OCI-LY7 (cell line): ENCODE measurements at regions not wholly inside any gene's neighbourhood (a gene's known extent, or its start where the extent isn't known, plus 50 kb on each side); places are given as distances from the start of the nearest gene placed in this dataset.
A peak's percentile ranks its signal among the peaks of the same experiment; 100 is the strongest.

ENCODE experiments used
- BruUV-seq: library from RNA; stranded (reverse); fragments of 400-500 nt; replicated peaks from 2 replicates; lab custom pipeline; 2021; lab: Mats Ljungman, UMichigan
- CTCF ChIA-PET: fragments of 300-600 bp; sonication (Branson Sonifier 250); formaldehyde crosslinking; loops from one replicate; lab custom pipeline; 2022; ENCODE audit warnings: antibody characterized with exemption; ENCODE audit not compliant: unreplicated experiment; lab: Charles Lee
- POLR2A ChIA-PET: fragments of 300-600 bp; sonication (Branson Sonifier 250); formaldehyde crosslinking; loops from one replicate; lab custom pipeline; 2022; ENCODE audit warnings: antibody characterized with exemption; lab: Charles Lee
- DNase-seq: peaks from one replicate; pipeline ENCODE4 v3.0.0-alpha.2; 2015; ENCODE audit warnings: low spot score
- H2AFZ ChIP-seq: fragments of 200-600 bp; sonication (generic), shearing (Covaris generic); 2 replicates; pipeline ENCODE4 v1.6.1; 2014; ENCODE audit warnings: mild to moderate bottlenecking, antibody characterized with exemption, low read length, moderate library complexity
- H3K27ac ChIP-seq: fragments of 200-600 bp; sonication (generic); 2 replicates; pipeline ENCODE4 v1.5.1; 2014; ENCODE audit warnings: mixed run types, low read depth, mild to moderate bottlenecking, moderate library complexity, low read length, inconsistent platforms; ENCODE audit not compliant: poor library complexity, severe bottlenecking
- H3K36me3 ChIP-seq: fragments of 200-600 bp; sonication (generic); 2 replicates; pipeline ENCODE4 v1.6.1; 2014; ENCODE audit warnings: mild to moderate bottlenecking, antibody characterized with exemption, low read length, moderate library complexity, mixed read lengths; ENCODE audit not compliant: insufficient read depth
- H3K4me1 ChIP-seq: fragments of 200-600 bp; sonication (generic); 2 replicates; pipeline ENCODE4 v1.5.1; 2014; ENCODE audit warnings: mild to moderate bottlenecking, low read length; ENCODE audit not compliant: insufficient read depth, poor library complexity, severe bottlenecking
- H3K4me2 ChIP-seq: fragments of 200-600 bp; sonication (generic); 2 replicates; pipeline ENCODE4 v1.6.1; 2014; ENCODE audit warnings: mild to moderate bottlenecking, low read length
- H3K4me3 ChIP-seq: fragments of 200-600 bp; sonication (generic); 2 replicates; pipeline ENCODE4 v1.5.1; 2014; ENCODE audit warnings: mild to moderate bottlenecking, low read depth, low read length; ENCODE audit not compliant: poor library complexity, severe bottlenecking
- H3K79me2 ChIP-seq: fragments of 200-600 bp; sonication (generic); 2 replicates; pipeline ENCODE4 v1.6.1; 2016; ENCODE audit warnings: low read depth, mild to moderate bottlenecking, low read length, moderate library complexity, mixed read lengths; ENCODE audit not compliant: insufficient read depth
- H3K9me2 ChIP-seq: fragments of 200-600 bp; sonication (generic); 2 replicates; pipeline ENCODE4 v1.6.1; 2016; ENCODE audit warnings: mild to moderate bottlenecking, low read length, mixed read lengths; ENCODE audit not compliant: insufficient read depth
- H3K9me3 ChIP-seq: fragments of 200-600 bp; sonication (generic); 2 replicates; pipeline ENCODE4 v1.6.1; 2014; ENCODE audit warnings: mild to moderate bottlenecking, mixed run types, low read length, mixed read lengths
- H4K20me1 ChIP-seq: fragments of 200-600 bp; sonication (generic); 2 replicates; pipeline ENCODE4 v1.6.1; 2014; ENCODE audit warnings: mild to moderate bottlenecking, antibody characterized with exemption, low read length, moderate library complexity, mixed read lengths; ENCODE audit not compliant: insufficient read depth
- EZH2phosphoT487 ChIP-seq: fragments of 200-600 bp; sonication (generic); IDR thresholded peaks from 2 replicates; pipeline ENCODE4 v1.6.1; 2018; ENCODE audit warnings: low read depth, borderline replicate concordance, mild to moderate bottlenecking, mixed run types, antibody characterized with exemption, low read length, moderate library complexity, mixed read lengths
- intact Hi-C: fragments of 100-400 bp; cut with micrococcal nuclease; formaldehyde crosslinking; loops from one replicate; pipeline ENCODE4 v1.10.0; 2022; ENCODE audit not compliant: unreplicated experiment
- TF ChIP-seq, protein P1 (sequence below): fragments of 200-600 bp; sonication (generic); conservative IDR thresholded peaks from 2 replicates; pipeline ENCODE4 v1.5.1; 2014; ENCODE audit warnings: mild to moderate bottlenecking, antibody characterized with exemption, low read length, moderate library complexity, mixed read lengths

GRCh38 chr20:48171626-48172356, 386.5 kb upstream of the SULF2 start:
- no peaks in the 10 kb centered on the region for H3K9me2 ChIP-seq
- DNase-seq, result no peak
- no peaks in the 10 kb centered on the region for H3K36me3 ChIP-seq
- intact Hi-C loops, result no loop called here
- POLR2A ChIA-PET, result no interaction called here
- H3K4me1 ChIP-seq, result no peaks in the 10 kb centered on the region
- H2AFZ ChIP-seq, result no peak overlapping the region
- BruUV-seq, result no TSS peak
- no peaks in the 10 kb centered on the region for H3K79me2 ChIP-seq
- TF ChIP-seq, protein P1, sequence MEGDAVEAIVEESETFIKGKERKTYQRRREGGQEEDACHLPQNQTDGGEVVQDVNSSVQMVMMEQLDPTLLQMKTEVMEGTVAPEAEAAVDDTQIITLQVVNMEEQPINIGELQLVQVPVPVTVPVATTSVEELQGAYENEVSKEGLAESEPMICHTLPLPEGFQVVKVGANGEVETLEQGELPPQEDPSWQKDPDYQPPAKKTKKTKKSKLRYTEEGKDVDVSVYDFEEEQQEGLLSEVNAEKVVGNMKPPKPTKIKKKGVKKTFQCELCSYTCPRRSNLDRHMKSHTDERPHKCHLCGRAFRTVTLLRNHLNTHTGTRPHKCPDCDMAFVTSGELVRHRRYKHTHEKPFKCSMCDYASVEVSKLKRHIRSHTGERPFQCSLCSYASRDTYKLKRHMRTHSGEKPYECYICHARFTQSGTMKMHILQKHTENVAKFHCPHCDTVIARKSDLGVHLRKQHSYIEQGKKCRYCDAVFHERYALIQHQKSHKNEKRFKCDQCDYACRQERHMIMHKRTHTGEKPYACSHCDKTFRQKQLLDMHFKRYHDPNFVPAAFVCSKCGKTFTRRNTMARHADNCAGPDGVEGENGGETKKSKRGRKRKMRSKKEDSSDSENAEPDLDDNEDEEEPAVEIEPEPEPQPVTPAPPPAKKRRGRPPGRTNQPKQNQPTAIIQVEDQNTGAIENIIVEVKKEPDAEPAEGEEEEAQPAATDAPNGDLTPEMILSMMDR, result no peak; the same call in 1 of the 2 replicates
- no peak for TF ChIP-seq EZH2phosphoT487
- H3K9me3 ChIP-seq, result no peaks in the 10 kb centered on the region
- no peaks in the 10 kb centered on the region for H4K20me1 ChIP-seq
- no peak overlapping the region for H3K27ac ChIP-seq
- H3K4me3 ChIP-seq, result no peak overlapping the region
- no peak overlapping the region for H3K4me2 ChIP-seq
- CTCF ChIA-PET, result interaction anchor here (0.7 kb wide), 1 partner anchor 19 kb away, joined by 7 read pairs; no protein-coding TSS in a partner anchor

- H4K20me1 ChIP-seq, result no peaks in the 10 kb centered on the region
- H3K9me3 ChIP-seq, result no peaks in the 10 kb centered on the region
- ChIA-PET CTCF (no interaction called here), POLR2A (interaction anchor here (0.6 kb wide), 1 partner anchor 20 kb away, joined by 3 read pairs; no protein-coding TSS in a partner anchor)
- no peaks in the 10 kb centered on the region for H3K36me3 ChIP-seq
- no peak for DNase-seq
- H3K4me2 ChIP-seq, result no peak overlapping the region
- H3K4me1 ChIP-seq, result no peaks in the 10 kb centered on the region
- intact Hi-C loops, result no loop called here
- no peak for TF ChIP-seq EZH2phosphoT487
- TF ChIP-seq, protein P1, result no peak
- no TSS peak for BruUV-seq
- H3K27ac ChIP-seq, result no peak overlapping the region
- no peaks in the 10 kb centered on the region for H3K79me2 ChIP-seq
- H3K9me2 ChIP-seq, result no peaks in the 10 kb centered on the region
- no peak overlapping the region for H3K4me3 ChIP-seq
- no peak overlapping the region for H2AFZ ChIP-seq
Measured at GRCh38 chr20:48171071-48171470, 385.8 kb upstream of the SULF2 start.

GRCh38 chr20:48170625-48171024, 385.3 kb upstream of the SULF2 start:
- TF ChIP-seq, protein P1, result no peak; the same call in 1 of the 2 replicates
- Histone ChIP-seq H3K4me2 (no peak overlapping the region), H2AFZ (no peak overlapping the region), H3K27ac (no peak overlapping the region), H3K79me2 (no peaks in the 10 kb centered on the region), H3K4me3 (no peak overlapping the region), H4K20me1 (no peaks in the 10 kb centered on the region), H3K9me2 (no peaks in the 10 kb centered on the region), H3K9me3 (no peaks in the 10 kb centered on the region), H3K4me1 (no peaks in the 10 kb centered on the region), H3K36me3 (no peaks in the 10 kb centered on the region)
- ChIA-PET CTCF (no interaction called here), POLR2A (interaction anchor here (0.6 kb wide), 1 partner anchor 20 kb away, joined by 3 read pairs; no protein-coding TSS in a partner anchor)
- no TSS peak for BruUV-seq
- intact Hi-C loops, result no loop called here
- peak; percentile 10 for DNase-seq
